Stimulated activated CD4-positive, alpha-beta T cell treated with anti-CD3 and anti-CD28 coated beads, Interleukin-15, amount 100 ng/mL, for 1 hour (primary cell): ENCODE measurements at regions not wholly inside any gene's neighbourhood (a gene's known extent, or its start where the extent isn't known, plus 50 kb on each side); places are given as distances from the start of the nearest gene placed in this dataset.

Experiments
- DNase-seq, 2 donors: peaks; one replicate each; pipeline ENCODE4 v3.0.0-alpha.2; 2020; ENCODE audit warnings: low read depth in 1 of 2, low spot score in 1 of 2

DNA sequence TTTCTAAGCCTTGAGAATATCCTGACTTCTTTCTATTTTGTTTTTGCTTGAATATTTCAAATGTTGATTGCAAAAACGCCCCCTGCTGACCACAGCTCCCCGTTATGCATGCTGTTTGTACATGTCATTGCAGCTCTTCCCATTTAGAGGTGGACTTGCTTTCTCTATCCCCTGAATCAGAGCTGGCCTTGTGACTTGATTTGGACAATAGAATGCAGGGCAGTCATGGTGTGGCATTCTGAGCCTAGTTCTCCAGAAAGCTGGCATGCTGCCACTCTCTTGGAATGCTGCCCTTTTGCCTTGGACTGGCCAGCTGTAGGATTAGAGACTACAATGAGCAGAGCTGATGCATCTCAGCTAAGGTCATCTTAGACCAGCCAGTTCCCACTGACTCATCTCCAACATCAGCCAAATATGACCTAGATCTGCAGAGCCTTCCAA is 1561.5 kb downstream of the MRPL39 start:
- no peak for DNase-seq

DNA sequence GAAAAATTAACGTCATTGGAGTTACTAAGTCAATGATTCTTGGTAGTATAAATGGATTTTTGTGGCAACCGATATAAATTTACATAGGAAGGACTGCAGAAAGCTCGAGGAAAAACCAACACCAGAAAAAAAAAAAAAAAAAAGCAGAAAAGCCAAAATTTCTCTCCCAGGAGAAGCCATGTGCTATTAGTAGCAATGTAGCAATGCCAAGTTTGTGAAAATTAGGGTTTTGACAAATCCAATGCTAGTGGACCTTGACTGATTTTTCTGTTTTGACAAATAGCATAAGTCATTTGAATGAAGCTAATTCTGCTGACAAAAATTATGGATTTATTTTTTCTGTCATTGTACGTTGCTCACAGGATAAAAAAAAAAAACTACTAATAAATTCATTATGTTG is 1561.9 kb downstream of the MRPL39 start:
- no peak for DNase-seq

DNA sequence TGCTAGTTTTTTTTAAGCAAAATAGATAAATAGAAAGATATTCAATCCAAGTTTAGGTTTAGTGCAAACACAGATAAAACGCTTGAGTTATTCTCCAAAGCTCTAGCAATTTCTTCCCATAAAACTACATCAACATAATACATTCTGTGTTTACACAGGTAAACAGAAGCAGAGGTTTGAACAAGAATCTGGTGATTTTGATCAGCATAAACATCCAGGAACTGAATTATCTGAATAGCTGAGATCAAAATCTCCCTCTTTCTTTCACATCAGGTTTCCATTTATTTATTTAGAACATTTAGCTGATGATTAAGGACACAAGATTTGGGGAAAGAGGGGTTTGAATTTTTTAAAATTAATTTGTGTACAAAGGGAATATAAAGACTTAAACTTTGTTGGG is 1564.6 kb downstream of the MRPL39 start:
- DNase-seq, result no peak

DNA sequence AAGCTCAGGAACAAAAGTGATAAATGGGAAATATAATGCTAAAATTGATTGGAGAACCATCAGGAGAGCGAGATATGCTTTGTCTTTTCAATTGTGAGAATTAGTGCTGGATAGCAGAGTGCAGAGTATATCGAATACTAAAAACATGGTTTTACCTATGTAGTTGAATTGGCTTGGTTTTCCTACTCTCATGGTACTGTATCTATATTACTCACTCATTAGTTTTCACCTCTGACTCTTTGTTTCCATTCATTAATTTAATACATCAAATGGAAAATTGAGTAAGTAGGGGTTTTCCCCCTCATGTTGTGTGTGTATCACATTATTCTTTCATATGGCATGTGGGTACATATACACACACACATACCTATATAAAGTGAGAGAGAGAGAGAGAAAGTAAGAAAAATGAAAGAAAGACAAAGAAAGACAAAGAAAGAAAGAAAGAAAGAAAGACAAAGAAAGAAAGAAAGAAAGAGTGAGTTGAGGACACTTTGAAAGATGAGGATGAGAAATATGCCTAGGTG is 1574.5 kb downstream of the MRPL39 start:
- no peak for DNase-seq

DNA sequence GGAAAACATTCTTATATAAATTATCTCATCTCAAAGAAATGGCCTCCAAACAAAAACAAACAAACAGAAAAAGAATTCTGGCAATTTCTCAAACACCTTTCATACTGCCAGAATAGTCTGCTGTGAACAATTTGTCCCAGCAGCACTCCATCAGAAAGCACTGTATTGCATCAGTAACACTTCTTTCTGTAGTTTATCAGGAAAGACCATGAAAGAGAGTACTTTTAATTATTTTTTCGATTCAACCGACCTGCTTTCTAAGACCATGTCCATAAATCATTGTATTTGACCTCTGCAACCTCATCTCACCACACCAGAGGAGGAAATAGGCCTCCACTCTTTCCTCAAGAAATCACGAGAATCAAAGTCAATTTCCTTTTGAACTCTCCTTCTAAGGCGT is 1579.9 kb downstream of the MRPL39 start:
- no peak for DNase-seq

DNA sequence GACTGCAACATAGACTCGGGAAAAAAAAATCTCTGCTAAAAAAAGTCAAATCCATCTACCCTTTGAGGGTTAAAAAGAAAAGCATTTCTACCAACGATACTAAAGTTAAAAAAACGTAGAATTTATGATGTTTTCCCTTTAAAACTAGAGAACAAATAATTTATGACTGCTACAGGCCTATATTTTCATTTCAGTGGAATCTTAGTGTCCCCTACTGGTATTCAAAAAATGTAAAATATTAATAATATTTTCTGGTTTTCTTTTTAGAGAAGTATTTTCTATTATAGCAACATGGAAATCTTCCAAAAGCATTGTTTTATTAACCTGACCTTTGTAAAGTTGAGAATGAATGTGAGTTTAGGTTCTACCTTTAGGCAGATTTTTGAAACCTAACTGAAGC is 1582.2 kb downstream of the MRPL39 start:
- DNase-seq, result no peak

DNA sequence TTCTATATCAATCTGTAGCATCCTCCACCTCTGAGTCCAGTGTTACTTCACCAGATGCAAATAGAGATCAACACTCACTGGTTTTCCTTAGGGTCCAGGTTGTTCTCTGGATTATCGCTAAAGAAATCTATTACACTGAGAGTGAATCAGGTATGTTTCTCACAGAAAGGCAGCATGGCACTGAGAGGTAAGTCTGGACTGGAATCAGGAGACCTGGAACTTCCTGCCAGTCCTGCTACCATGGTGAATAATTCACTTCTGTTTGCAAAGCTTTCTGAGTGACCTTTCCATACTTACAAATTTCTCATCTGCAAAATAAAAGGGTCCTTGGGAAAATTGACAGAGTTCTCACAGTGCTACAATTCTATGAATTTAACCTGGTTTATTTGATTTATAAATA is 1583.3 kb downstream of the MRPL39 start:
- DNase-seq, result no peak

DNA sequence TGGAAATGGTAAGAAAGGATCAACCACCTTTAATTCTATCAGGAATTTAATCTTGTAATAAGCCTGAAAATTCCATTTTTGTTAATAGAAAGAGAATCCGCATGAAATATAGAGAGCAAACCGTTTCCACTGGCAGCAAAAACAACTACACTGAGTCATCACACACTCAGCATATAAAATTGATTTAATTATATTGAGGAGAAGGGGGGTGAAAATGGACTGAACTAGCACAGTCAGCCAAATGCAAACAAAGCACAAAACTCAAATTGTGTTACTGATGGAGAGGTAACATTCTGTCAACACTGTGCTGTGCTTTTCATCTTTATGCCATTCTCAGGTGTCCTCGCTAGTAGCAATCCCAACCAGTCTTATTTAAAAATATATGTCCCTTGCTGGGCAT is 1583.9 kb downstream of the MRPL39 start:
- DNase-seq, result no peak

DNA sequence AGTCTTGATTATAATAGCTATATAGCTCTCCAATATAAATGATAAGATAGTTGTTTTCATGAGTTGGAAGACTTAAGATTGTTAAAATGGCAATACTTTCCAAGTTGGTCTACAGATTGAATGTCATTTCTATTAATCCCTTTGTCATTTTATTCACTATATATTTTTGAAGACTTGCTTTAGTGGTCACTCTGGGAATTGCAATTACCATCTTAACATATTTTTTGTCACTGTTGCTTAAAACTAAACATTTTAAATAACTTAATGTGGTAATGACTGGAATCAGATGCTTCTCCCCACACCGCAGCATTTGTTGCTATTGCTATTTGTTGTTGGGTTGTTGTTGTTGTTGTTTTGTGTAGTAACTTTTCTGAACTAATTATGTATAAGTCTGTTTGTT is 1592.9 kb downstream of the MRPL39 start:
- DNase-seq, result no peak

DNA sequence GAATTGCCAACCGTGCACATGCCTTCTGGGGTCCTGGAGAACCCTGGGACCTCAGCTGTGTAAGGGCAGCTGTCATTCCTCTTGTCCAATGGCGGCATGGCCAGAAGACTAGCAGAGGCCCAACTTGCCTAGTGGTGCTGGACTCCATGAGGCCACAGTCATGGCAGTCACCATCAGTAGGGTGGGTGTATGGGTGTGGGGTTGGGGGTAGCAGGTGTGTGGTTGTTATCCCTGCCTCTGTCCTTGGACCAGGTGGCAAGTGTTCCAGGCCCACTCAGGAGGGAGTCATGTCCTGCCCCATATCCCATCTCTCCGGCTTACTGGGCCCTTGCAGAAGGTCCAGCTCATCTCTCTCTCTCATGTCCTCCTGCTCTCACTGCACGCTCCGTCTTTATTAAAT is 1596.2 kb downstream of the MRPL39 start:
- DNase-seq, result no peak

DNA sequence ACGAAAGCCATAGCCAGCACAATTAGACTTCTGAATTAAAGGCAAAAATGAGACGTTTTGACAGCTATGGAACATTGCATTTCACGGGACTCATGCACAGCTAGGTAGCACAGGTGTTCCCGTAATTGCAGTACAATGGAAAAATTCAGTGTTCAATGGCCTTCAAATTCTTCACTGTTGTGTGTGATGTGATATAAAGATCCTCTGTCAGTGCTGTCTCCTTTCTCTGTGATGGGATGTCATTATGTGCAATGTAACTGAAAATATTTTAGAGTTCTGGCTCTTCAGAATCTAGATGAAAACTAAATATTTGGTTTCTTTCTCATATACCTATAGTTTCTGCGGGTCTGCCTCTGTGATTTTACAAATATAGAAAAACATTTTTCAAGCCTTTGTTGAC is 1599.7 kb downstream of the MRPL39 start:
- no peak for DNase-seq

DNA sequence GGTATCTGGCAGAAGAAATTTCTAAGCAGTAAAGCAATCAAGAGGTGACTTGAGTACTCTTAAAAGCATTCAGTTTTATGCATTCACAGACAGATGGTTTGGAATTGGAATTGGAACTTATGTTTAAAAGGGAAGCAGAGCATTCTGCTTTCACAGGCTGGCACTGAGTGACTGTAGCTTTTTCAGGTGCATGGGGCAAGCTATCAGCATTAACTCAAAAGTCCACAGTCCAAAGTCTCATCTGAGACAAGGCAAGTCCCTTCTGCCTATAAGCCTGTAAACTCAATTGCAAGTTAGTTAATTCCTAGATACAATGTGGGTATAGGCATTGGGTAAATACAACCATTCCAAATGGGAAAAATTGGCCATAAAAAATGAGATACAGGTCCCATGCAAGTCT is 1620.3 kb downstream of the MRPL39 start:
- no peak for DNase-seq

DNA sequence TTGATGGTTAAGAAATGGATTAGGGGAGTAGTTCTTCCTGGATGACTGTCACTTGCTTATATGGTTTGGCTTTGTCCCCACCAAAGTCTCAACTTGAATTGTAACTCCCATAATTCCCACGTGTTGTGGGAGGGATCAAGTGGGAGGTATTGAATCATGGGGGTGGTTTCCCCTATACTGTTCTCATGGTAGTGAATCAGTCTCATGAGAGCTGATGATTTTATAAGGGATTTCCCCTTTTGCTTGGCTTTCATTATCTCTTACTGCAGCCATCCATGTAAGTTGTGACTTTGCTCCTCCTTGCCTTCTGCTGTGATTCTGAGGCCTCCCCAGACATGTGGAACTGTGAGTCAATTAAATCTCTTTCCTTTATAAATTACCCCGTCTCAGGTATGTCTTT is 1621.1 kb downstream of the MRPL39 start:
- no peak for DNase-seq

DNA sequence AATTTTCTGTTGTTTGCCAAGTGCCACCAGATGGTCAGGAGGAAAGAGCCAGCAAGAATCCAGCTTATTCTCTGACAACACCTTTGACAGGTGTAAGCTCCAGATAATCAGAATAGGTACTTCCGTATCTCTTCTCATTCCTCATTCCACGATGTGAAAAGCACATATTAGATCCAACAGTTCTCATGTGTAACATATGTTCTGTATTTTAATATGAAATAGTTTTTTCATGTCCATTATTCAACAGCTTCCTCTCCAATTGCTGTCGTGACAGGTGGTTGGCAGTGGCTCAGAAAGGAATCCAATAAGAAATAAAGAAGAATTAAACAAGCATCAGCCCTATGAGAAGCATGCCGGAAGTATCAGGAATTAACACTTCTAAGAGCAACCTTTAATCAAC is 1624.7 kb downstream of the MRPL39 start:
- DNase-seq, result no peak

DNA sequence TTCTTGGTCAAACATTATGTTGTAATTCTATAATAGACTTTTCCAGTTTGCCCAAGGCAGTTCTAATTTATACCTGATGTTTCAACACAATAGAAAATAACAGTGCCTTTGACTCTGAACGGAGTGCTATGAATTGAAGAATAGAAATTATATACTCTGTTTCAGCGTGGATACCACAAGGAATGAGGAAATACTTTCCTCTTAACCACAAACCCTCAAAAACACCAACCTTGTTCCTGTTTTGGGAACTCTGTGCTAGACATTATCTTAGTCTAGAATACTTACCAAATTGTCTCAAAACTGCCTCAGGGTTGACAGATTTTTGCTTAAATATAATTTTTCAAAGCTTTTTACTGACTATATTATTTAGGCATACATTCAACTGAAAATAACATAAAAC is 1629.3 kb downstream of the MRPL39 start:
- DNase-seq, result no peak

DNA sequence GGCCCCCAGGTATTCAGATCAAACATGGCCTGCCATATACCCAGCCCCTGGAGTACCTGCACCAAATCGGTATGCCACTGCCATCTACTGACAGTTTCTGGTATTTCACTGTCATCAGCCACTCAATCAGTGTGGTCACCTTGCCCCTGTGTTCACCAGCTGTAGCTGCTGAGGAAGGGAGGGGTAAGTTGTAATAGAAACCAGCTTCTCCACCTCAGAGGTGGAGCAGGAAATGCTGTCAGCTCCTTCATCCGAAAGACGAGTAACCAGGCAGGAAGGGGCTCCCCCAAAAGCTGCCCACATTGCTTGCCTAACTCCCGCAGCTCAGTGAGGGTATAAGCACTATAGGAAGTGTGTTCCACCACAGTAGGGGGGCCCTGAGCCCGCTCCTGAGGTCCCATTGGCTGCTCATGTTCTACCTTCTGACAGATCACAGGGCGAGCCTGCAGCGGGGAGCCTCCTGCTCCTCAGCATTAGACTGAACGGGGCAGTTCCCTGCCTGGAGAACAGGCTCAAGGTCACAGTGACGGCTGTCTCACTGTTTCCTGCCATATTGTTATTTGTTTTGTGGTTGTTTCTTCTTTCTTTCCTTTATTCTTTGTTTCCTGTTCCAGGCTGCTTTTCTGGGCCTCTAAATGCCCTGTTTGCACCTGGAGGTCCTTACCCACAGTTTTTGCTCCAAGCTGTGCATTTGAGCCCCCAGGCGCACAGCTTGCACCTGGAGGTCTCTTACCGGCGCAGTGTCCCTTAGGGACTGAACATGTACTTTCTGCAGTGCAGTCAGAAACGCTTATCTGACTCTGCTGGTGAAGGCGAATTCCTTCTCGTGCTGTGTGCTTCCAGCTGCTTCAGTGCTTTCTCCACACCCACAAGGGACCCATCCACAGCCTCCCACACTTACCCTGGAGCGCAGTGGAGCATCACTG is 1638.3 kb downstream of the MRPL39 start:
- peak; percentile 16 to 28 for DNase-seq

DNA sequence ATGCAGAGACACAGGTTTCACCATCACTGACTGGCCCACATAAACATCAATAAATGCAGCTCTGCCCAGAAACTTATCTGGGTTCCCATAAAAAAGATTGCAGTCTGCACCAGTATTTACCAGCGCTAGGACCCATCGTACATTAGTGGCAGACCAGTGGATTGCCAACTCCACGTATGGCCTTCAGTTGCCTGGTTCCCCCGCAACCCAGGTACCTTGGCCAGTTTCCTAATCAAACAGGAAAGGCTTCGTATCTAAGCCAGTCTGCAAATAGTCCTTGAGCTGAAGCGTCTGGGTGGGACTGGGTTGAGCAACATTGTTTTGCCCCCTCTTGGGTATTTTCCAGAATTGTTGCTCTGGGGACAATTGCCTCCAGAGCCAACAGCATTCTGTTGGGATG is 1639.3 kb downstream of the MRPL39 start:
- DNase-seq, result no peak

DNA sequence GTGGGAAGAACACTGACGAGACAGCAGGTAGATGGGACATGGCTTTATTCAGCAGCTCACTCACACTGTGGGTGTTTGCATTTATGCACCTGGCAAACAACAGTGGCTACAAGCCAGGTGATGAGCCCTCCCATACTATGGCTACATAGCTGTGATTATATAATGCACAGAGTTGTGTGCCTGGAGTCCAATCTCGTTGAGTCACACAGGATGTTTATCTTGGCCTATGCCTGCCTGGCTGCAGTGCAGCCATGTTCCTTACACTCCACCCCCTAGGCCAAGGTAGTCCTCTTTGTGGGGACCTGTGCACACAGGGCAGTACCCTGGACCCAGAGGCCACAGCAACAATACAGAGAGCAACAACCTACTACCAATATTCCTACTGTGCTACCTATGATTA is 1643.8 kb downstream of the MRPL39 start:
- no peak for DNase-seq

DNA sequence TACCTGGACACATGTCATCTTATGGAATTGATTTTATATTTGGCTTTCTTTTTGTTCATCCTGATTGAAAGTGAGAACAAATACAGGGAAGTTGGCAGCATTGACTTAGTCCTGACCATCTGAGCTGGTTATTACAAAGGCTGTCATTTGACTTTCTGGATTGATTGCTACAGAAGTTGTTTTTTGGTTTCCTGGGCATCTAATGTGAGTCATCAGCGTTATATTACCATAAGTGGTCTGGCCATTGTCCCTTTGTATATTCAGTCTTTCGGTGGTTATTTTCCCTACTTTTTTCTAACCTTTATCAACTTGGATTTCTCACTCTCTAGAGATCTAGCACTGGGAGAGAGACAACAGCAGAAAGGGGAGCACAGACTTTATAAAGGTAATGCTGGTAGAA is 1646.5 kb downstream of the MRPL39 start:
- DNase-seq, result no peak

DNA sequence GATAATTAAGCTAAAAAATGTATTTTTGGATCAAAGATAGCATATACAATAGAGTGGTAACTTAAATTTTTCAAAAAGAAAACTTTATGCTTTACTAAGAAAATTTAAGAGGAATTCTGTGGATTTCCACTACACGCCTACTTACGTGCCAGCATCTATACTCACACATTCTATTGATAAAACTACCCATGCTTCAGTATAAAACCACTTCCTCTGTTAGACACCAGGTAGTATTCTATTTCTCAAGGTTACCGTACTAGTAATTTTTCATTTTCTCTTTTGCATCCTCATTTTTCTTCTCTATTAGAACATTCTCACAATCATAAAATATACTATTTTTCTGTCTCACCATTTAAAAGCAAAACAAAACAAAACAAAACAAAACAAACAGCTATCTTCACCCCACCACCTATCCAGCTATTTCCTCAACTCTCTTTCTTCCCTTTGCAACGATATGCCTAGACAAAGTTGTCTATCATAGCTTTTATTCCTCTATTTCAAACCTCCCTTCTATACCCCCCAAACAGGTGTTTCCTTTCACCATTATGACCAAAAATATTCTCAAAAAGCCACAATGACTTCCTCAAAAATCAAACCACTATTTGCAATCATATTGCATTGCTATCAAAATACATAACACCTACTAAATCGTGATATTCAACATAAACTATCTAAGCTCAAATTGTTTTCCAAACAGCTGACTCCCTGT is 1652.0 kb downstream of the MRPL39 start:
- no peak for DNase-seq

DNA sequence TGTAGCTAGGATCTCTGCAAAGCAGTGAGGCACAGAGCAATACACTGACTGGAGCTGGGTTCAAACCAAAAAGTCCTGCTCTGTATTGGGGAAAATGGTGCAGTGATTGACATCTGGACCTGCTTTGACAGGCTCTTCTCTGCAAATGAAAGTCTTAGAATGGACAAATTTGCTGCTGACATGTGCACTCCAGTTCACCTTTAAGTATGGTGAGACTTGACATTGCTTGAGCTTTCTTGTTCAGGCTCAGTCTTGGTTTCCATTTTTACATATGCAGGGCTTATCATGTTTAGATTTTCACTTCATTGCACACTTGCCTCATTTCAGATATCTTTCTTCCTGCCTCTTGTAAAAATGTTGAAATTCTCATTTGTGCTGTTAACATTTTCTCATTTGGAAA is 1655.0 kb downstream of the MRPL39 start:
- DNase-seq, result no peak

DNA sequence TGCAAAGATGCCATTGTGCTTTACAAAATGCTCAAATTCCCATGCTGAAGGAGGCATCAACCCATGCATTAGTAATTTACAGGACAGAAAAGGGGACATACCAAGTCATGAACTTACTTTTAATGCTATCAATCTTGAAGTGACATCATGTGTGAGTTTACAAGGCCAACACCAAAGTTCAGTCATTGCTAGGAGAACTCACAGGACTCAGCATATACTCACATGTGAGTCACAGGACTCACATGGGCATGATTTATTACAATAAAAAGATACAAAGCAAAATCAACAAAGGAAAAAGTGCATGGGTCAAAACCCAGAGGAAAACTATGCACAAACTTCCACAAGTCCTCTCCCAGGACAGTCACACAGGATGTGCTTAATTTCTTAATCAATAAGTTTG is 1656.0 kb downstream of the MRPL39 start:
- DNase-seq, result no peak
